ENCODE measurements at regions not wholly inside any gene's neighbourhood (a gene's known extent, or its start where the extent isn't known, plus 50 kb on each side); places are given as distances from the start of the nearest gene placed in this dataset.

- TF ChIP-seq CTCF (IDR thresholded peaks at IDR 0.05) (no peak), POLR2A (IDR thresholded peaks at IDR 0.05) (no peak)
- Histone ChIP-seq H3K9me3 (replicated peaks in 1 of 3) (no peaks in the 10 kb centered on the region), H3K4me3 (no peak overlapping the region), H3K36me3 (replicated peaks in 1 of 2) (no peaks in the 10 kb centered on the region), H3K4me1 (replicated peaks in 1 of 2) (no peaks in the 10 kb centered on the region), H3K27ac (no peak overlapping the region), H3K27me3 (no peaks in the 10 kb centered on the region)
- DNase-seq, result no peak
- intact Hi-C loops (cut with DNase I), result no loop called here
Measured at GRCh38 chr2:221229099-221229498, 343.0 kb downstream of the EPHA4 start.

DNA sequence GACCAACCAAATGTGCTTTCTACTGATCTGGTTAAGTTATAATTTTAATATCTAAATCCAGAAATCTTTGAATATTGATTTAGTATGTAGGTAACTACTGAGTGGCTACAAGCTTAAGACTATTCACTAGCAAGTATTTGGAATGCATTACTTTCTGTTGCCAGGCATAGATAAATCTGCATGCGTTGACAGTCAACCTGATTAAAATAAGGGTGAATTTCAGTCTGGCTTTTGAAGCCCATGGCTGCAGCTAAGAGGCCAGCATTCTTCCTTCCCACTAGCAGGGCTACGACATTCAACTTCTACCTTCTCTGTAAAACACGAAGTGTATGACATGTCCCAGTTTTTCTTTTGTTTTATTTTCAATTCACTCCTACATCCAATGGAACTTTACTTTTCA lies 340.6 kb downstream of the EPHA4 start:
- intact Hi-C loops (cut with DNase I), result no loop called here
- no peak overlapping the region for H3K4me3 ChIP-seq
- WGBS, 4 donors, result 40 to 63% (median 50%) methylated on average over 3 of the region's 3 CpGs
- TF ChIP-seq POLR2A (IDR thresholded peaks at IDR 0.05) (no peak), CTCF (IDR thresholded peaks at IDR 0.05) (no peak)
- no peaks in the 10 kb centered on the region for H3K27me3 ChIP-seq
- no peaks in the 10 kb centered on the region for H3K9me3 ChIP-seq (replicated peaks in 1 of 3)
- H3K4me1 ChIP-seq (replicated peaks in 1 of 2), result no peaks in the 10 kb centered on the region
- H3K27ac ChIP-seq, result no peak overlapping the region
- no peak for DNase-seq
- H3K36me3 ChIP-seq (replicated peaks in 1 of 2), result no peaks in the 10 kb centered on the region

GRCh38 chr2:221235941-221236340 lies 336.2 kb downstream of the EPHA4 start:
- no peaks in the 10 kb centered on the region for H3K9me3 ChIP-seq (replicated peaks in 1 of 3)
- TF ChIP-seq CTCF (IDR thresholded peaks at IDR 0.05), result no peak
- TF ChIP-seq POLR2A (IDR thresholded peaks at IDR 0.05), result no peak
- H3K27me3 ChIP-seq, result no peaks in the 10 kb centered on the region
- 74 to 77% (median 74%) methylated on average over 2 of the region's 2 CpGs for WGBS, 4 donors
- peaks cover 0 to 3% of the 10 kb centered on the region in 2 donors for H3K4me1 ChIP-seq (replicated peaks in 1 of 2)
- no peak for DNase-seq
- no peaks in the 10 kb centered on the region for H3K36me3 ChIP-seq (replicated peaks in 1 of 2)
- no peak overlapping the region for H3K4me3 ChIP-seq
- H3K27ac ChIP-seq, result no peak overlapping the region
- intact Hi-C loops (cut with DNase I), result no loop called here

DNA sequence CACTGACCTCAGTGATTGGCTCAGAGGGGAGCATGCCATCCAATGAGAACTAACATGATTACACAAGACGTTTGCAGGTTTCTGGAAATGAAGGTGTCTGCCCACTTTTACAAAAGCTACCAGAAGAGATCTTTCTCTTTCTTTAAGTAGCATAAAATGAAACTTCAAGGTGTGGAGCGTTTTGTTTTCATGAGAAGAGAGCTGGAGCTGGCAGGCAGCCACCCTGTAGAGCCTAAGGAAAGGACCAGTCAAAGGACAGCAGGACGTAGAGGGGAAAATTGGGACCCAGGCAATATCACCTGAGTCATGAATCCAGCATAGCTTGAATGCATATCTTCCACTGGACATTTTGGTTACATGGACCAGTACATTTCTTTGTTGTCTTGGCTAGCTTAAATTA lies 331.0 kb downstream of the EPHA4 start:
- Histone ChIP-seq H3K4me3 (no peak overlapping the region), H3K36me3 (replicated peaks in 1 of 2) (no peaks in the 10 kb centered on the region), H3K9me3 (replicated peaks in 1 of 3) (no peaks in the 10 kb centered on the region), H3K27ac (no peak overlapping the region), H3K4me1 (replicated peaks in 1 of 2) (peaks cover 0 to 3% of the 10 kb centered on the region in 2 donors), H3K27me3 (no peaks in the 10 kb centered on the region)
- no peak for DNase-seq
- intact Hi-C loops (cut with DNase I), result no loop called here
- whole genome bisulfite sequencing, 4 donors, result 52 to 71% (median 68%) methylated on average over 3 of the region's 3 CpGs
- TF ChIP-seq CTCF (IDR thresholded peaks at IDR 0.05) (no peak), POLR2A (IDR thresholded peaks at IDR 0.05) (no peak)
